ENCODE measurements at regions not wholly inside any gene's neighbourhood (a gene's known extent, or its start where the extent isn't known, plus 50 kb on each side); places are given as distances from the start of the nearest gene placed in this dataset.

DNA sequence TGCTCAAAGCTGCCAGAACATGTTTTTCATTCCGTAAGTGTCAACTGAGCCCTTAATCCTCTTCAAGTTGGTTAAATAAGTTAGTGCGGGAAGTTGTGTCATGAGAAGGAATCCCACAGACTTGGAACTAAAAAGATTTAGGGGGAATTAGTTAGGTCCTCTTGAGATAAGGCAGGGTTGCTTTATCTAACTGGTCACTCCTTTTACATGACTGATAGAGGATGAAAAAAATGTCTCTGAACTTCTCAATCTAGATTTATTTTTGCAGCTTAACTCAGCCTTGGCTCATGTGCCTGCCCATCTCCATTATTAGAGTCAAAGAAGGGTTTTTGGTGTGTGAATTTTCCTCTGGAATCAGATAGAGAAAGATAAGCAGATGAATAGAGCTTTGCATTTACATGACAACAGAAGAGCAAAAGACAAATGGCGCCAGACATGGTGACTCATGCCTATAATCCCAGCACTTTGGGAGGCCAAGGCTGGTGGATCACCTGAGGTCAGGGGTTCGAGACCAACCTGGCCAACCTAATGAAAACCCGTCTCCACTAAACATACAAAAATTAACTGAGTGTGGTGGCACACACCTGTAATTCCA is 882.9 kb downstream of the RPA4 start:
- TF ChIP-seq EZH2phosphoT487 (IDR thresholded peaks at IDR 0.05; ENCODE audit: insufficient read depth, low read depth): no peak
- no peak for TF ChIP-seq EZH2 (IDR thresholded peaks at IDR 0.05; ENCODE audit: insufficient read depth, poor library complexity, severe bottlenecking)

Measured in GM23248 (cell line).